ENCODE measurements at regions not wholly inside any gene's neighbourhood (a gene's known extent, or its start where the extent isn't known, plus 50 kb on each side); places are given as distances from the start of the nearest gene placed in this dataset.
"Not testable (repeated sequence)": the region's sequence is repeated elsewhere in the genome, so short reads cannot be mapped to it uniquely, and the experiment has no call there.

DNA sequence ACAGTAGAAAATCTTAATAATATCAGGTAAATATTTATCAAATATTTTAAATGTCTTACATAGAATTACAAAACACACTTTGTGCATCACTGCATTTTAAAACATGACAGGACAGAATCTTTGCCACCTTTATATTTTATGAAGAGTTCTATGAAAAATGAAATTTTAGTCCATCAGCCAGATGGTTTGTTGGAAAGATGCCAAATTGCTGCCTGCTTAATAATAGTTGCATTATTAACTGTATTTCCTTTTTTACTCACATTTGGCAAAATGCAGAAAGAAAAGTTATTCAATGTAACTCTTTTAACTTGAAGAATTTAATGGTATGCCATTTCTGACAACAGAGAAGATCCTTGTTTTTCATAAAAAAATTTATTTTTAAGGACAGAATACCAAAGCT, 1271.6 kb downstream of the NSUN3 start:
- H3K27me3 Mint-ChIP-seq (ENCODE audit: low read depth), result no peaks in the 10 kb centered on the region
- no peak overlapping the region for H3K4me3 Mint-ChIP-seq
- DNase-seq (no peak), ATAC-seq (no peak)
- H3K36me3 Mint-ChIP-seq (ENCODE audit: insufficient read depth), result no peaks in the 10 kb centered on the region
- H3K9me3 Mint-ChIP-seq, result peaks cover 6% of the 10 kb centered on the region
- H3K4me1 Mint-ChIP-seq (ENCODE audit: low read depth), result no peaks in the 10 kb centered on the region

DNA sequence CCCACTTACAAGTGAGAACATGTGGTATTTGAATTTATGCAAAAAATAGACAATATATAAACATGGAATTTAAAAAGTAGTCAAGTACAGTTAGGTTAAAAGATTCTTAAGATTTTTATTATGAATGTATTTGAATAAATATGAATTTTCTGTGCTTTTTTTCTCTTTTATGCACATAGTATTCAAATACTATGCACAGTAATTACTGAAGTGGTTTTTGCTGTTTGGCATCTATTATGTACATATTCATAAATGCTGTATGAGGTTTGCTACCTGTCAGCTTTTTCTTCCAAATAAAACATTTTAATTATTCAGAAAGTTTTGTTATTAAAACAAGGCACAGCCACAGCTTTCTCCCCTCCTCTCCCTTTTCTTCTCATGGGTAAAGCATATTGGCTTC, 1272.7 kb downstream of the NSUN3 start:
- Mint-ChIP-seq H3K4me3 (no peak overlapping the region), H3K27me3 (ENCODE audit: low read depth) (no peaks in the 10 kb centered on the region), H3K9me3 (peaks cover 8% of the 10 kb centered on the region), H3K4me1 (ENCODE audit: low read depth) (no peaks in the 10 kb centered on the region), H3K36me3 (ENCODE audit: insufficient read depth) (no peaks in the 10 kb centered on the region)
- ATAC-seq (no peak), DNase-seq (no peak)

DNA sequence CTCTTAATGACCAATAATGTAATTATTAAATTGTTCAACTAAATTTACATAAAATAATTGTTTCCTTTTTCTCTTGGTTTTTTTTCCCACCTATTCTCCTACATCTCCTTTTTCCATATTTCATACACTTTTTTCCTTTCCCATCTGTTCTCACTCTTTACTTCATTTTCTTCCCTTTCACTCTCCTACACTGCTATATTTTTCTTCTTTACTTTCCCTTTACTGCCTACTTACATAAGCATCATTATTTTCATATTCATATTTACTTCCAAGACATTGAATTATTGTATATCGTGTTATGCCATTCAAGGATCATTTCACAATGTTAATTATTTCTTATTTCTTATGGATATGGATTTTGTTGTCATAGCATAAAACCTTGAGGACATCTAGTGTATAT, 1275.6 kb downstream of the NSUN3 start:
- DNase-seq (no peak), ATAC-seq (no peak)
- no peaks in the 10 kb centered on the region for H3K4me1 Mint-ChIP-seq (ENCODE audit: low read depth)
- no peaks in the 10 kb centered on the region for H3K36me3 Mint-ChIP-seq (ENCODE audit: insufficient read depth)
- peaks cover 7% of the 10 kb centered on the region for H3K9me3 Mint-ChIP-seq
- no peaks in the 10 kb centered on the region for H3K27me3 Mint-ChIP-seq (ENCODE audit: low read depth)
- no peak overlapping the region for H3K4me3 Mint-ChIP-seq

DNA sequence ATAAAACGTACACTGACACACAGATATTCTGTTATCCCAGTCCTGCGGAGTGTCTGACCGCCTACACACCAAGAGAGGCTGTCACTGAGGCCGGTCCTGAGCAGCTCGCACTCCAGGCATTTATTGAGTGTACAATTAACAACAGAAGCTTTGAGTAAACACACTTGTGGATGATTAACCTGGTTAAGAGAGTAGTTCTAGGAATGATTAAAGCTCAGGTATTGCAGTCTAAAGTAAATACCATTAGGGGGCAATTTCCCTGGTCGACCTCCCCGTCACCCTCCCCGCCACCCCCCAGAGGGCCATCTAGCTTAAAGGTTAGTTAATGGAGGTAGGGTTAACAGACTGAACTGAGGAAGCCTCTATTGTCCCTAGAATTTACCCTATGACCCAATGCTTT, 1278.5 kb downstream of the NSUN3 start:
- ATAC-seq, result no peak
- DNase-seq, result no peak
- Mint-ChIP-seq H3K9me3 (peaks cover 11% of the 10 kb centered on the region), H3K4me3 (no peak overlapping the region), H3K27me3 (ENCODE audit: low read depth) (no peaks in the 10 kb centered on the region), H3K4me1 (ENCODE audit: low read depth) (no peaks in the 10 kb centered on the region), H3K36me3 (ENCODE audit: insufficient read depth) (no peaks in the 10 kb centered on the region)

DNA sequence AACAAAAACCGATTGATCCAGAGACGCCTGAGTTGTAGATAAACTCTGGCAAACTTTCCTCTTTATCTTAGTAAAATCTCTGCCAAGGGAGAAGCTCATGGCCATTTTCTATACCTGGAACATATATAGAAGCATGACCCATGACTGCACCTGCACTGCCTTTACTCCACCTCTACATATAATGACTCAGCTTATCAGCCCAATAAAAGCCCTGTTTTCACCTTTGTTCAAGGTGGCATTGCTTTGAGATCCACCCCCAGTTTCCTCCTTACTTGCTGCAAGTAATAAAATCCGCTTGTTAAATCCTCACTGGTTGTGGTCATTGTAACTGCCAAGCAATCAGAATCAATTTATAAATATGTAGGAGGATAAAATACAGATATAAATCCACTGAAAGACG, 1280.4 kb downstream of the NSUN3 start:
- H3K4me3 Mint-ChIP-seq, result no peak overlapping the region
- H3K27me3 Mint-ChIP-seq (ENCODE audit: low read depth), result no peaks in the 10 kb centered on the region
- H3K4me1 Mint-ChIP-seq (ENCODE audit: low read depth), result no peaks in the 10 kb centered on the region
- no peaks in the 10 kb centered on the region for H3K36me3 Mint-ChIP-seq (ENCODE audit: insufficient read depth)
- no peak for DNase-seq
- peaks cover 11% of the 10 kb centered on the region for H3K9me3 Mint-ChIP-seq
- ATAC-seq, result no peak

DNA sequence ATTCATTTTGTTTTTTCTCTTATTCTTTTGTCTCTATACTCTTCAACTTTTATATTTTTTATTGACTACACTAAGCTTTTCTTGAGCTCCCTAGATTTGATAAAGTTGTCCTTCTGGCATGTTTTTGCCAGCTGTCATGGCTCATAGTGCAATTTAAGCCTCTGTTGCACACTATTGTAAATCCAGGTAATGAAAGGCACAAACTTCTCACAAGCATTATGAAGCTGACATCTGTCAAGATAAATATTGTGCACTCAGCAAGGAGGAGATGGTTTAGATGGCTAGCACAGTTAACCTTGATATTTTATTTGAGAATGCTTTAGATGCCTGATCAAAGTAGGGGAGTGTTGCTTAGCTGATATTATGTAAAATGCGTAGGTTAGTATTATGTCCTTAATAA, 1280.9 kb downstream of the NSUN3 start:
- no peak for ATAC-seq
- no peaks in the 10 kb centered on the region for H3K27me3 Mint-ChIP-seq (ENCODE audit: low read depth)
- H3K9me3 Mint-ChIP-seq, result peaks cover 7% of the 10 kb centered on the region
- DNase-seq, result no peak
- no peaks in the 10 kb centered on the region for H3K36me3 Mint-ChIP-seq (ENCODE audit: insufficient read depth)
- no peak overlapping the region for H3K4me3 Mint-ChIP-seq
- H3K4me1 Mint-ChIP-seq (ENCODE audit: low read depth), result no peaks in the 10 kb centered on the region

DNA sequence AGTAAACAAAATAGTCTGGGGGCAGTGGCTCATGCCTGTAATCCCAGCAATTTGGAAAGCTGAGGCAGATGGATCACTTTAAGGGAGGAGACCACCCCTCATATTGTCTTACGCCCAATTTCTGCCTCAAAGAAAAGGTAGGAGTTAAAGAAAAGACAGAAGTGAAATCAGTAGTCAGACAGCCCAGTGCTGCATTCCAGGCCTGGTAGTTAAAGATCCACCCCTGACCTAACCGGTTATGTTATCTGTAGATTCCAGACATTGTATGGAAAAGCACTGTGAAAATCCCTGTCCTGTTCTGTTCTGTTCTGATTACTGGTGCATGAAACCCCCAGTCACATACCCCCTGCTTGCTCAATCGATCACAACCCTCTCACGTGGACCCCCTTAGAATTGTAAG, 1285.1 kb downstream of the NSUN3 start:
- H3K4me3 Mint-ChIP-seq; H3K36me3 Mint-ChIP-seq (ENCODE audit: insufficient read depth); H3K9me3 Mint-ChIP-seq; ATAC-seq; H3K4me1 Mint-ChIP-seq (ENCODE audit: low read depth); H3K27me3 Mint-ChIP-seq (ENCODE audit: low read depth); DNase-seq: not testable (repeated sequence)

DNA sequence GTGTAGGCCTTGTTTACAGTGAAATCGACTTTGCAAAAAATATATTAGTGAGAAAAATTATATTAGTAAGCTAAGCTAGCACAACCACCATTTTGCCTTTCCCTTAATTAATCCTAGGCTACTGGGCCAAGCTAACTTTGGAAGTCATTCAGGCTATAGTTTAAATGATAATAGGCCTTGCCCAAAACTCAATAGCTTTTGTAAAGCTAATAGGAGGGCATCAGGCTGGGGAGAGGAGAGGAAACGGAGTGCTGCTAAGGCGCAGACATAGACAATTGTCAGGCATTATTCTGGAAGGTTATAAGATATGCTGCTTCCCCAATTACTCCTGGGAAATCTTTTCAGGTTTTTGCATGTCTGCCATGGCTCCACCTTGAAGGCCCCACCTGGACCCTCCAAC, 1286.0 kb downstream of the NSUN3 start:
- no peaks in the 10 kb centered on the region for H3K4me1 Mint-ChIP-seq (ENCODE audit: low read depth)
- DNase-seq (no peak), ATAC-seq (no peak)
- no peaks in the 10 kb centered on the region for H3K27me3 Mint-ChIP-seq (ENCODE audit: low read depth)
- no peaks in the 10 kb centered on the region for H3K9me3 Mint-ChIP-seq
- no peaks in the 10 kb centered on the region for H3K36me3 Mint-ChIP-seq (ENCODE audit: insufficient read depth)
- H3K4me3 Mint-ChIP-seq, result no peak overlapping the region

DNA sequence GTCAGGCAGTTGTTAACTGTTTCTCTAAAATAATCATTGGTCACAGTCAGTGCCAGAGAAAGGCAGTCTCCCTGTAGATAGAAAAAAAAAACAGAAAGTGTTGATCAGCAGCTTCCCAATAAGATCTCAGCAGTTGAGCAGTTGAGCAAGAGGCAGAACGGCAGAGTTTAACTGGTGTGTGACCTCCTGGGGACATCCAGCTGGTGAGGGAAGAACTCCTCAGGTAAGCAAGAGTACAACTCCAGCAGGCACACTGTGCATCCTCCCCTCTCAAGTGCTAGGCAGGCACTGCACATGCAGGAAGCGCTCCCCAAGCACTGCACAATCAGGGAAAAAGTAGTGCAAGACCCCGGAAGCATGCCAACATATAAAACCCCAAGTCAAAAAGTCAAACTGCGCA, 1287.2 kb downstream of the NSUN3 start:
- no peak for DNase-seq
- no peaks in the 10 kb centered on the region for H3K9me3 Mint-ChIP-seq
- no peak for ATAC-seq
- H3K4me3 Mint-ChIP-seq, result no peak overlapping the region
- H3K4me1 Mint-ChIP-seq (ENCODE audit: low read depth), result no peaks in the 10 kb centered on the region
- no peaks in the 10 kb centered on the region for H3K27me3 Mint-ChIP-seq (ENCODE audit: low read depth)
- H3K36me3 Mint-ChIP-seq (ENCODE audit: insufficient read depth), result no peaks in the 10 kb centered on the region

DNA sequence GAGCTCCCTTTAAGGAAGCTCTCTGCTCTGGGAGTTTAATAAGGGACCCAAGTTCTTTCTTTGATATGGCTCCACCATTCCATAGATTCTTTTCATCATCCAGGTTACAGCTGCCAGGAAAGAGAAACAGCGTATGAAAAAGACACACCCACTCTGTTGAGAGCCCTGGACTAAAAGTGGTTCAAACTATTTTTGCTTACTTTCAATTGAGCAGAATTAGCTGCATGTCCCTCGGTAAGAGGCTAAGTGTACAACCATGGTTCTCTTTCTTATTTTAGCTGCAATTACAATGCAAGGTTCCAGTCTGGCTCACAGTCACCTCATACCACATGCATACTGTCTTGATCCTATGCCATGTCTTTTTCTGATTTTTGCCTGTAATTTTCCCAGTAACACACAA, 1288.3 kb downstream of the NSUN3 start:
- Mint-ChIP-seq H3K4me1 (ENCODE audit: low read depth) (no peaks in the 10 kb centered on the region), H3K9me3 (no peaks in the 10 kb centered on the region), H3K4me3 (no peak overlapping the region), H3K27me3 (ENCODE audit: low read depth) (no peaks in the 10 kb centered on the region), H3K36me3 (ENCODE audit: insufficient read depth) (no peaks in the 10 kb centered on the region)
- DNase-seq (no peak), ATAC-seq (no peak)

DNA sequence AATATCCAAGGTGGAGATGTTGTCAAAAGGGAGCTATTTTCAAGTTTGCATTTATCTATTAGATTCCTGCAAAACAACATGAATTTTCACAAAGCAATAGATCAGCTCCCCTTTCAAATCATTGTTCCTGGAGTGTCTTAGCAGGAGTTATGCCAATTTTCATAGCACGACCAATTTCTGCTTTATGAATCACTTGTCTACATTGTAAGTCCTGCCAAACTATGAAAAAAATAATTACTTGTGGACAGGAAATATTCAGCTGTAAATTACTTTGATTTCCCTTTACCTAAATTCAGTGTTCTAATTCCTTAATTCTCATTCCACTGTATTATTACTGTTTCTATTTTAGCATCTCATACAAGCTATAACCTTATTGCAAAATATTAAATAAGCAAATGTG, 1289.6 kb downstream of the NSUN3 start:
- Mint-ChIP-seq H3K9me3 (no peaks in the 10 kb centered on the region), H3K36me3 (ENCODE audit: insufficient read depth) (no peaks in the 10 kb centered on the region), H3K4me3 (no peak overlapping the region), H3K4me1 (ENCODE audit: low read depth) (no peaks in the 10 kb centered on the region), H3K27me3 (ENCODE audit: low read depth) (no peaks in the 10 kb centered on the region)
- ATAC-seq (no peak), DNase-seq (no peak)

DNA sequence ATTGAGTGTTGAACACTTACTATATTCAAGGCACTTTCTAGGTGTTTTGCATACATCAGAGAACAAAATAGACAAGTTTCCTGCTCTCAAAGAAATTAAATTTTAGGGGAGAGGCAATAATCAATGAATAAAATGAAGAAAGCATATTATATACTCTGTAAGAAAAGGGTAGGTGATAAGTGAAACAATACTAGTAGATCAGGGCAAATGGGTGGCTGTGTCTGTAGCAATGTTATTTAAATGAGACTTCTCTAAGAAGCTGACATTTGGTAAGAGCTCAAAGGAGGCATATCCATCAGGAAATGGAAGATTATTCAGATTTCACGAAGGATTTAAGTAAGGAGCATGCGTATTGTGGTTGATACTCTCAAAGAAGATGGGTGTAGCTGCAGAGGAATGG, 1291.6 kb downstream of the NSUN3 start:
- H3K9me3 Mint-ChIP-seq, result peaks cover 2% of the 10 kb centered on the region
- no peak for DNase-seq
- ATAC-seq, result no peak
- H3K27me3 Mint-ChIP-seq (ENCODE audit: low read depth), result no peaks in the 10 kb centered on the region
- H3K4me3 Mint-ChIP-seq, result no peak overlapping the region
- no peaks in the 10 kb centered on the region for H3K4me1 Mint-ChIP-seq (ENCODE audit: low read depth)
- no peaks in the 10 kb centered on the region for H3K36me3 Mint-ChIP-seq (ENCODE audit: insufficient read depth)

DNA sequence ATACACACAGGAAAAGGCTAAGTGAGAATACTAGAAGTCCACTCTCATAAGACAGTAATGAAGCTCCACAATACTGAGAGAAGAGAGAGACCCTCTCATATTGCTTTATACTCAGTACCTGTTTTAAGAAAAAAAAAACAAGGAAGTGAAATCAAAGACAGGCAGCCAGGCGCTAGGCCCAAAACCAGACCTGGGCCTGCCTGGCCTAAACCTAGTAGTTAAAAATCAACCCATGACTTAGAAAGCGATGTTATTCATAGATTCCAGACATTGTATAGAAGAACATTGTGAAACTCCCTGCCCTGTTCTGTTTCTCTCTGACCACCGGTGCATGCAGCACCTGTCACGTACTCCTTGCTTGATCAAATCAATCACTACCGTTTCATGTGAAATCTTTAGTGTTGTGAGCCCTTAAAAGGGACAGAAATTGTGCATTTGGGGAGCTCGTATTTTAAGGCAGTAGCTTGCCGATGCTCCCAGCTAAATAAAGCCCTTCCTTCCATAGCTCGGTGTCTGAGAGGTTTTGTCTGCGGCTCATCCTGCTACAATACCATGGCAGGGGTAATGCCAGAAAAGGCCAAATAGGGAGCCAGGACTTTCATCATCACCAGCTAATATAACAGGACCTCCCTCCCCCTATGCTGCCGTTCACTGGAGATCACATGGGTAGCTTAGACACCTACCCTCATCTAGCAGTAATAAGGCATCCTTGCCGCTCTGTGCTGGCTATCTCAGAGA, 1294.1 kb downstream of the NSUN3 start:
- ATAC-seq (no peak), DNase-seq (no peak)
- Mint-ChIP-seq H3K27me3 (ENCODE audit: low read depth) (no peaks in the 10 kb centered on the region), H3K4me1 (ENCODE audit: low read depth) (no peaks in the 10 kb centered on the region), H3K9me3 (peaks cover 8% of the 10 kb centered on the region), H3K4me3 (no peak overlapping the region), H3K36me3 (ENCODE audit: insufficient read depth) (no peaks in the 10 kb centered on the region)

DNA sequence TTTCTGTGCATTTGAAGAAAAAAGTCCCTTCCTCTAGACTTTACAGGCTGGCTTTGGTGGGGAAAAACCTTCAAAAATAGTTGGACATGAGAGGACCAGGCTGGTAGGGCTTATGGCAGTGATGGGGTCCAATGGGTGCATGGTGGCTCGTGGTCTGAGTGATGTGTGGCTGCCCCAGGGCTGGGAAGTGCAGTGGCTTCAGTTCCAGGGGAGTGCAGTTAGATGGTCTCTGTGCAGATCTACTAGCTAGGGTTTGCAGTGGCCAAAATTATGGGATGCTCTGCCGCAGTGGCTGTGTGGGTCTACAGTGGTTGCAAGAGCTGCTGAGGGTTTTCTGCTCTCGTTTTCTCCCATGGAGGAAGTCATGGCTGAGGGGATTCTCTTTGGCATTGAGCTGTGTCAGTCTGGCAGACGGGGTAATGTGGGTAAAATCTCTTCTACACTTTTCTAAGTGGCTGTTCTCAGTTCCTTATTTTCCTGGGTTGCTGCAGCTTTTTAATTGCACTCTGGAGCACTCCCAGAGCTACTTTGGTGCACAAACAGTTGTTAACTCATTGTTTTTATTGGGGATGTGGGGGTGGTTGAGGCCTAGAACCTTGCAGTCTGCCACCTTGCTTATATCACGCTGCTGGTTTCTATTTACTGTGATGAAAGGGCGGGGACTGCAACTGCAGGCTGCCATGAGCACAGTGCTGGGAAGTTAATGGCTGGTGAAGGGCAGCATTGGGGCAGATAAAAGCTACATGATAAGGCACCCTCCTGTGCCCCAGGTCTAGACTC, 1324.6 kb downstream of the NSUN3 start:
- DNase-seq (no peak), ATAC-seq (no peak)
- Mint-ChIP-seq H3K27me3 (ENCODE audit: low read depth) (no peaks in the 10 kb centered on the region), H3K9me3 (peaks cover 16% of the 10 kb centered on the region), H3K4me3 (no peak overlapping the region), H3K36me3 (ENCODE audit: insufficient read depth) (no peaks in the 10 kb centered on the region), H3K4me1 (ENCODE audit: low read depth) (no peaks in the 10 kb centered on the region)

DNA sequence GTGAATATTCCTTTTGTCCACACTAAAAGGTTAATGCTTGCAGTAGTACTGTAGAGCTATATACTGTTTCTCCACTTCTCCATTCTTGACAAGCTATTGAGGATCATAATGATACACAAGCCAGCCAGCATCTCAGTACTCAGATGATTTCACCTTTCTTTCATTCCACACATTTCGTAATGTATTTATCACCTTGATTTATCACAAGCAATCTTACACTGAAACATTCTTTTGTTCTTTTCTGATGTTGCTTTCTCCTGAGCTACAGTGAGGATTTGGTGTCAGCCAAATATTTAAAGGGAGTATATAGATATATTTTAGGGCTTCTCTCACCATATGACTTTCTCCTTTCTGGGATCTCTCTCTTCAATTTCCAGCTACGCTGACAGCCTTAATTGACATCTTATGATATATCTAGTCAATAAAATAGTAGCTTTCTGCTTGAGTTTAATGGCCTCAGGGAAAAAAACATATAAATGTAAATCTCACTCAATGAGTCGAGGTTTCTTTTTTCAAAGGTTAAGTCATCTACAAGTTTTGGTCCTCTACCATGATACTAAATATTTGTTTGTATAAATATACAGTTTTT, 1327.0 kb downstream of the NSUN3 start:
- H3K27me3 Mint-ChIP-seq (ENCODE audit: low read depth), result no peaks in the 10 kb centered on the region
- no peaks in the 10 kb centered on the region for H3K4me1 Mint-ChIP-seq (ENCODE audit: low read depth)
- no peaks in the 10 kb centered on the region for H3K36me3 Mint-ChIP-seq (ENCODE audit: insufficient read depth)
- ATAC-seq (no peak), DNase-seq (no peak)
- no peak overlapping the region for H3K4me3 Mint-ChIP-seq
- peaks cover 16% of the 10 kb centered on the region for H3K9me3 Mint-ChIP-seq
